Endodermal cell (in vitro differentiated cells): ENCODE measurements at regions not wholly inside any gene's neighbourhood (a gene's known extent, or its start where the extent isn't known, plus 50 kb on each side); places are given as distances from the start of the nearest gene placed in this dataset.

ENCODE experiments used
- DNase-seq: peaks from one replicate; pipeline ENCODE4 v3.0.0-alpha.2; 2017
- H3K27ac ChIP-seq: 2 replicates; pipeline ENCODE4 v1.5.1; 2013; ENCODE audit warnings: mild to moderate bottlenecking, low read depth, low read length, moderate library complexity
- H3K27me3 ChIP-seq: 2 replicates; pipeline ENCODE4 v1.6.1; 2013; ENCODE audit warnings: mild to moderate bottlenecking, low read length, moderate library complexity; ENCODE audit not compliant: insufficient read depth, control insufficient read depth, poor library complexity, severe bottlenecking
- H3K36me3 ChIP-seq: 2 replicates; pipeline ENCODE4 v1.7.0; 2013; ENCODE audit warnings: mild to moderate bottlenecking, low read length, moderate library complexity; ENCODE audit not compliant: control insufficient read depth, insufficient read depth
- H3K4me1 ChIP-seq: one replicate; pipeline ENCODE4 v1.7.0; 2013; ENCODE audit warnings: low read length; ENCODE audit not compliant: control insufficient read depth, insufficient read depth
- H3K4me3 ChIP-seq: 2 replicates; pipeline ENCODE4 v1.5.1; 2013; ENCODE audit warnings: mild to moderate bottlenecking, low read length, moderate library complexity
- H3K9ac ChIP-seq: 2 replicates; pipeline ENCODE4 v1.6.1; 2013; ENCODE audit warnings: mild to moderate bottlenecking, low read length, moderate library complexity; ENCODE audit not compliant: poor library complexity, severe bottlenecking; ENCODE audit errors: extremely low read depth
- H3K9me3 ChIP-seq: 2 replicates; pipeline ENCODE4 v1.6.1; 2013; ENCODE audit warnings: mild to moderate bottlenecking, low read length, moderate library complexity; ENCODE audit not compliant: control insufficient read depth
- H3K27ac Mint-ChIP-seq: 2 replicates; pipeline ENCODE4 v1.8.0; 2020; ENCODE audit warnings: mixed read lengths
- H3K27me3 Mint-ChIP-seq: 2 replicates; pipeline ENCODE4 v1.8.0; 2021; ENCODE audit warnings: mild to moderate bottlenecking, mixed read lengths; ENCODE audit not compliant: insufficient read depth
- H3K36me3 Mint-ChIP-seq: 2 replicates; pipeline ENCODE4 v1.8.0; 2020; ENCODE audit warnings: low read depth, mixed read lengths
- H3K4me1 Mint-ChIP-seq: 2 replicates; pipeline ENCODE4 v1.8.0; 2020; ENCODE audit warnings: mixed read lengths
- H3K4me3 Mint-ChIP-seq: 2 replicates; pipeline ENCODE4 v1.8.0; 2020; ENCODE audit warnings: mild to moderate bottlenecking, moderate library complexity, mixed read lengths
- H3K9me3 Mint-ChIP-seq: 2 replicates; pipeline ENCODE4 v1.8.0; 2020; ENCODE audit warnings: mild to moderate bottlenecking, mixed read lengths
- WGBS, 2 experiments: methylation state at CpG; one replicate each; pipeline versions ENCODE4 v1.1.5 to v1.1.7; 2013; ENCODE audit warnings: missing lambda C conversion rate in 2 of 2, mixed read lengths in 1 of 2; ENCODE audit not compliant: insufficient coverage in 1 of 2, insufficient read length in 1 of 2; 5-methylcytosine and 5-hydroxymethylcytosine counted together
- TF ChIP-seq, protein P1 (sequence below): fragments of 200-600 bp; sonication (generic); conservative IDR thresholded peaks from 2 replicates; pipeline ENCODE4 v1.5.0; 2021; ENCODE audit warnings: antibody characterized with exemption, mild to moderate bottlenecking

DNA sequence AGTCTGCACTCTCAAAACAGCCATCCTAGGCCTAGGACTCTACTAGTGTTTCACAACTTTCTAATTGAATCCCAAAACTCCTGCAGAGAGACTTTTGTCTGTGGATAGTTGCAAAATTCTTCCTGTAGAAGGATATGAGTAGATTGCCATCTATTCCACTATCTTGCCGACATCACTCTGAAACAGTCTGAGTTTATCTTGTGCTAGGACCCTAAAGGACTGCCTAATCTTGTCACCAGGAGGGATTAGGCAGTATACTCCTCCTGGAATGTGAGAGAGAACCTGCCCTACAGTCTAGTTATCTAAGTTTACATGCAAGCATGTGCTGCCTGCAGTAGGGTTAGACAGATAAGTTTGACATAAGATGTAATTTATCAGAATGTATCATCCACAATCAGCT is 1646.6 kb upstream of the PCDH7 start:
- H3K4me3 ChIP-seq: no peak overlapping the region
- Mint-ChIP-seq H3K27ac (no peak overlapping the region), H3K4me1 (peaks cover 11% of the 10 kb centered on the region), H3K36me3 (peaks cover 4% of the 10 kb centered on the region), H3K9me3 (peaks cover 19% of the 10 kb centered on the region), H3K27me3 (peaks cover 3% of the 10 kb centered on the region), H3K4me3 (no peak overlapping the region)
- no peak overlapping the region for H3K9ac ChIP-seq
- no peaks in the 10 kb centered on the region for H3K27me3 ChIP-seq
- DNase-seq: no peak
- H3K9me3 ChIP-seq: peaks cover 35% of the 10 kb centered on the region
- WGBS, 2 experiments: 54 to 67% methylated on average over 1 of the region's 1 CpG
- TF ChIP-seq, protein P1, sequence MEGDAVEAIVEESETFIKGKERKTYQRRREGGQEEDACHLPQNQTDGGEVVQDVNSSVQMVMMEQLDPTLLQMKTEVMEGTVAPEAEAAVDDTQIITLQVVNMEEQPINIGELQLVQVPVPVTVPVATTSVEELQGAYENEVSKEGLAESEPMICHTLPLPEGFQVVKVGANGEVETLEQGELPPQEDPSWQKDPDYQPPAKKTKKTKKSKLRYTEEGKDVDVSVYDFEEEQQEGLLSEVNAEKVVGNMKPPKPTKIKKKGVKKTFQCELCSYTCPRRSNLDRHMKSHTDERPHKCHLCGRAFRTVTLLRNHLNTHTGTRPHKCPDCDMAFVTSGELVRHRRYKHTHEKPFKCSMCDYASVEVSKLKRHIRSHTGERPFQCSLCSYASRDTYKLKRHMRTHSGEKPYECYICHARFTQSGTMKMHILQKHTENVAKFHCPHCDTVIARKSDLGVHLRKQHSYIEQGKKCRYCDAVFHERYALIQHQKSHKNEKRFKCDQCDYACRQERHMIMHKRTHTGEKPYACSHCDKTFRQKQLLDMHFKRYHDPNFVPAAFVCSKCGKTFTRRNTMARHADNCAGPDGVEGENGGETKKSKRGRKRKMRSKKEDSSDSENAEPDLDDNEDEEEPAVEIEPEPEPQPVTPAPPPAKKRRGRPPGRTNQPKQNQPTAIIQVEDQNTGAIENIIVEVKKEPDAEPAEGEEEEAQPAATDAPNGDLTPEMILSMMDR: peak; percentile 33
- peaks cover 4% of the 10 kb centered on the region for H3K4me1 ChIP-seq
- no peaks in the 10 kb centered on the region for H3K36me3 ChIP-seq
- no peak overlapping the region for H3K27ac ChIP-seq

DNA sequence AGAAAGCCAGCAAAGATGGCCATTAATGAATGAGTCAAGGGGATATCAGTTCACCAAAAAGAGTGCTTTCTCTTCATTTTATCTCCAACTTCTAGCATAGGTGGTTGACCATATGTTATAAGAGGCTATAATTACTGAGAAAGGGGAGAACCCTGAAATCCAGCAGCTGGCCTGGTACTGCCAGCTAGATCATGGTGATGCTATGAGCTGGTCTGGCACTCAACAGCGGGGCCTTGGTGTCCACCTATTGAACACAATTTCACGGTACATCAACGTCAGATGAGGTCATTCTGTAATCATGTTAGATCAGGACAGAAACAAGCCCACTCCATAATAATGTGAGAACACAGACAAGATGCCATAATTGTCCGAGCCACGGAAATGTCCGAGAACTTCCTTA is 1644.8 kb upstream of the PCDH7 start:
- DNase-seq: no peak
- no peak overlapping the region for H3K4me3 Mint-ChIP-seq
- H3K4me1 ChIP-seq: peaks cover 4% of the 10 kb centered on the region
- peaks cover 11% of the 10 kb centered on the region for H3K4me1 Mint-ChIP-seq
- H3K9me3 Mint-ChIP-seq: peaks cover 15% of the 10 kb centered on the region
- H3K36me3 Mint-ChIP-seq: peaks cover 4% of the 10 kb centered on the region
- no peak overlapping the region for H3K9ac ChIP-seq
- no peak overlapping the region for H3K4me3 ChIP-seq
- H3K27ac ChIP-seq: no peak overlapping the region
- H3K27me3 ChIP-seq: no peaks in the 10 kb centered on the region
- H3K27ac Mint-ChIP-seq: no peak overlapping the region
- H3K36me3 ChIP-seq: no peaks in the 10 kb centered on the region
- H3K9me3 ChIP-seq: peaks cover 25% of the 10 kb centered on the region
- peaks cover 3% of the 10 kb centered on the region for H3K27me3 Mint-ChIP-seq
- TF ChIP-seq, protein P1: no peak
- 67 to 73% methylated on average over 6 of the region's 6 CpGs for WGBS, 2 experiments

DNA sequence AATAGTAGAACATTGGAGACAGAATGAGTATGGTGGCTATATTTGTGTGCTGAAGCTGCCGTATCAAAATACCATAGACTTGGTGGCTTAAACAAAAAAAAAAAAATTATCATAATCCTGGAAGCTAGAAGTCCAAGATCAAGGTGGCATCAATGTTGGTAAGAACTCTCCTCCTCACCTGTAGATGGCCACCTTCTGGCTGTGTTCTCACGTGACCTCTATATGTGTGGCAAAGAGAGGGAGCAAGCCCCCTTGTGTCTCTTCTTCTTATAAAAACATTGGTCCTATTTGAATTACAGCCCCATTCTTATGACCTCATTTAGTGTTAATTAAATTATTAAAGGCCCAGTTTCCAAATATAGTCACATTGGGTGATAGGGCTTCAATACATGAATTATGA is 1640.9 kb upstream of the PCDH7 start:
- no peaks in the 10 kb centered on the region for H3K36me3 ChIP-seq
- Mint-ChIP-seq H3K36me3 (no peaks in the 10 kb centered on the region), H3K4me1 (no peaks in the 10 kb centered on the region), H3K9me3 (no peaks in the 10 kb centered on the region), H3K27ac (no peak overlapping the region), H3K4me3 (no peak overlapping the region), H3K27me3 (no peaks in the 10 kb centered on the region)
- H3K4me1 ChIP-seq: no peaks in the 10 kb centered on the region
- H3K27ac ChIP-seq: no peak overlapping the region
- no peak overlapping the region for H3K4me3 ChIP-seq
- no peaks in the 10 kb centered on the region for H3K9me3 ChIP-seq
- no peak for DNase-seq
- WGBS, 2 experiments: 94 to 100% methylated on average over 1 to 2 of the region's 2 CpGs
- no peaks in the 10 kb centered on the region for H3K27me3 ChIP-seq
- H3K9ac ChIP-seq: no peak overlapping the region
- TF ChIP-seq, protein P1: peak; percentile 50
